GM18868 (cell line): ENCODE measurements at regions not wholly inside any gene's neighbourhood (a gene's known extent, or its start where the extent isn't known, plus 50 kb on each side); places are given as distances from the start of the nearest gene placed in this dataset.

Source experiments
- ATAC-seq: cut with Tn5 transposase; IDR thresholded peaks from one replicate; pipeline ENCODE4 v1.9.1; 2021; ENCODE audit warnings: mild to moderate bottlenecking, moderate library complexity; ENCODE audit not compliant: unreplicated experiment

DNA sequence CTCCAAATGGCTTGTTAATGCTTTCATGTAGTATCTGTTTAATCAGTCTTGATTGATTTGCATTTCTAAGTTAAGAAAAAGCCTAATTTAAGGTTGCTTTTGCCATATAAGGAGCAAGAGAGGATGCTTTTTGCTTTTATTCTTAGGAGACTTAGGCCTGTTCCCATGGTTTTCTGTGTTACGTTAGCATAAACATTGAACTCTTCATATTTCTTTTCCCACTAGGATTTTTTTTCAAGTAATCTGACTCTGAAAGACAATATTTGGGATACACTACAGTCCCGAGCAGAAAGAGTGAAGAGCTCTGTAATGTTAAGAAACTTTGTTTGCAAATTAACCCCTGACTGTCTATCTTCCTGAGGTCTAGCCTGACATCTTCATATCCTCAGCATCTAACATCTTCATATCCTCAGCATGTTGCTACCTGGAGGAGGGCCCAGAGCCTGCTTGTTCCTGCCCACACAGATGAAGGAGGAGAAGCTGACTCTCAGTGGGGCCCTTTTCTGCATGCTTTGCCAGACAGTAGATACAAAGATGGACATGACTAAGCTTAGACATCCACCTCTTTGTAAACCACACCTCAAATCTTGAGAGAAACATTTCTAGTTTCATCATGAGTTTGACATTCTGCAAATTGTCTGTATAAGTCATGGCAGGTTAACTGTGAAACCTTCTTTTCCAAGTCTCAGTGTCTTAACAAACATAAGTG is 86.2 kb upstream of the COL6A5 start:
- ATAC-seq: no peak

DNA sequence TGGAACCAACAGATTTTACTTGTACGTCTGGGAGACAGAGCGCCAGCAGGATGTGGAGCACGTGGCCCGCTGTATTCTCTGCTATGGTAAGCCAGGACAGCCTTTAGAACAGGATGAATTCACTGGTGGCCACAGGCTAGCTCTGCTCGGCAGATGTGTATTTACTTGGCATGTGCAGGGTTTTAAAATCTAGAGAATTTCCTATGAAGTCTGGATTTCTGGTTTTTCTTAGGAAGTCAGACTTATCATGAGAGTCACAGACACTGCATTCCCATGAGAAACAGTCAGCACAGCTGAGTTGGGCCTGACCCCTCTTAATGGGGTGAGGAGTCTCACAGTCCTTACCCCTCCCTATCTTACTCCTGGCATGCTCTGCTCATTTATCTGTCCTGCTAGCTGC is 84.6 kb upstream of the COL6A5 start:
- no peak for ATAC-seq

DNA sequence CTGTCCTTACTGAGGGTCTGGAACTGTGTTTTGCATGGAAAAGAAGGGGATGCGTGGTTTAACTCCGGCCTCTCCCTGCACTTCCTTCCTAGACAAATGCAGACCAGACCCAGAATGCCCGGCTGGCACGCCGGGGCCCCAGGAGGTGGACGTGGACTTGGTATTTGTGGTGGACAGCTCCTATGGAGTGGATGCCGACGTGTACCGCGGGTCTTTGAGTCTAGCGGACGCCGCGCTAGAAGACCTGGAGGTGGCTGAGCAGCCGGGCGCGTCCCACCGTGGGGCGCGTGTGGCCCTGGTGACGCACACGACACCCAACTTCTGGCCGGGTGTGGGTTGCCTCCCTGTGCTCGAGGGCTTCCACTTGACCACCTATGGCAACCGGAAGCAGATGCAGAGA is 81.8 kb upstream of the COL6A5 start:
- ATAC-seq: no peak

DNA sequence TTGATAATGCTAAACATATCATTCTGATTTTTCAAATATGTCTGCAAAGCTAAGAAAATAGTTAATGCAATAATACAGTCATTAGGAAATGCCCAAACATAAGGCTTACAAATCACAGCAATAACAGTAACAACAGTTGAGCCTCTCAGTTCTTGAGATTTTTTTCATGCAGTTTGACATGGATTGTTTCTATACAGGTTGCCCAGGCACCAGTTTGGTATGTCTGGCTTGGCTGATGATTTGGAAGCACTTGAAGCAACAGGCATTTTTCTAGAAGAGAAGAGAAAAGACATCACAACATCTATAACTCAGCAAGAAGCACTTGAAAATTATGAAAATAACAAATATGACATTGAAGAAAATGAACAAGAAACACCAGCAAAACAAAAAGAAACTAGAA is 78.7 kb upstream of the COL6A5 start:
- no peak for ATAC-seq

DNA sequence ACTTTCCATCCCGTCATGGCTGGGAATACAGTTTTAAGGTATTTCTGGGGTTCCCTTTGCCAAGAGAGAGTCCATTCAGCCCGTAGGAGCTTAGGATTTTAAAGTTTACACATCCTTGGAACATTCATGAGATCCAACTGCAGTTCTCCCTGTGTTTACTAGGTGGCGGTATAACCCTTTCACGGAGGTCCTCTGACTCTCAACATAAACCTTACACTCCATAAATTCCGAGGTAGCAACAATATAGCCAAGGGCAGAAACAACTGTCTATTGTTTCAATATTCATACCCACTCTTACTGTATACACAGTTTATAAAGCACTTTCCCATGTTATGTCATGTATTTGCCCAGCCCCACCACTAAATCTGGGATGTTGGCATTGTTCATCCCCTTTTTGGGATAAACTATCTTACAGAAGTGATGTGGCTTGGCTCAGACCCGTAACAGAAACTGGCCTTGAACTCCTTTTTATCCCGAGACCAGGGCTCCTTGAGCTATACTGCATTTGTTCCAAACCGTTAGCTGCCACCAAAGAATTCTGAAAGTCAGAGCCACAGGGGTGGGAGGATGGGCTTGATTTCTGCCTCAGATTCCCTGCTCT is 69.2 kb upstream of the COL6A5 start:
- peak; percentile 81 for ATAC-seq

DNA sequence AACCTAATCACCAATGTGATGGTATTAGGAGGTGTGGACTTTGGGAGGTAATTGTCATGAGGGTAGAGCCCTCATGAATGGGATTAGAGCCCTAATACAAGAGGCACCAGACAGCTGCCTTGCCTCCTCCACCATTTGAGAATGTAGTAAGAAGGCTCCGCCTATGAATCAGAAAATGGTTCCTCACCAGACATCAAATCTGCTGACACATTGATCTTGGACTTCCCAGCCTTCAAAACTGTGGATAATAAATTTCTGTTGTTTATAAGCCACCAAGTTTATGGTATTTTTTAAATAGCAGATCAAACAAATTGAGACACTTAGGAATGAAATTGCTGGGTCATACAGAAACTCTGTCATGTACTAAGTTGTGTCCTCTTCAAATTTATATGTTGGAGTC is 56.8 kb upstream of the COL6A5 start:
- ATAC-seq: no peak

DNA sequence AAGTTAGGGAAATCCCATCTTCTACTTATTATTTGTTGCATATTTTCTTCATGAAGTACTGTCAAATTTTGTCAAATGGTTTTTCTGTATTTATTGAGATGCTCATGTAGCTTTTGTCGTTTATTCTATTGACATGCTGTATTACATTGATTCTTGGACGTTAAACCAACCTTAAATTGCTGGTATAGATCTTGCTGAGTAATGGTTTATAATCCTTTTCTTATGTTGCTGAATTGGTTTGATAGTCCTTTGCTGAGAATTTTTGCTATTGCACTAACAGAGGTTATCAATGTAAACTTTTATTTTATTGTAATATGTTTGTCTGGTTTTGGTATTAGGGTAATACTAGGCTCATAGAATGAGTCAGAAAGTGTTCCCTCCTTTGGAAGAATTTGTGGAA is 54.3 kb upstream of the COL6A5 start:
- ATAC-seq: no peak

DNA sequence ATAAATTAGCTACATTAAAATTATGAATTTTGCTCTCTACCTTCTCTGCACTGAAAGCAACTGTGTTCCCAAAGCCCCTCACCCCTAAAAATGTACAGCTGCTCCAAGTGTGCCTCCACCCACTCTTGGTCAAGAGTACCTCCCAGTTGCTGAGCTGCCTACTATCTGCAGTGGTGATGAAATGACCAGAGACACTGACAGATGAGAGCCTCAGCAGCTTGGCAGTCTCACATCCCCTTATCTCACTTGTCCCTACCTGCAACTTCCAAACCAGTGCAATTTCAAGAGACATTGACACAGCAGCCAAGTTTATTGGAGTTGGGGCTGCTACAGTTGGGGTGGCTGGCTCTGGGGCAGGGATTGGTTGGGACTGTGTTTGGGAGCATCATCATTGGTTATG is 52.2 kb upstream of the COL6A5 start:
- no peak for ATAC-seq
